ENCODE measurements at regions not wholly inside any gene's neighbourhood (a gene's known extent, or its start where the extent isn't known, plus 50 kb on each side); places are given as distances from the start of the nearest gene placed in this dataset.
A peak's percentile ranks its signal among the peaks of the same experiment; 100 is the strongest.

DNA sequence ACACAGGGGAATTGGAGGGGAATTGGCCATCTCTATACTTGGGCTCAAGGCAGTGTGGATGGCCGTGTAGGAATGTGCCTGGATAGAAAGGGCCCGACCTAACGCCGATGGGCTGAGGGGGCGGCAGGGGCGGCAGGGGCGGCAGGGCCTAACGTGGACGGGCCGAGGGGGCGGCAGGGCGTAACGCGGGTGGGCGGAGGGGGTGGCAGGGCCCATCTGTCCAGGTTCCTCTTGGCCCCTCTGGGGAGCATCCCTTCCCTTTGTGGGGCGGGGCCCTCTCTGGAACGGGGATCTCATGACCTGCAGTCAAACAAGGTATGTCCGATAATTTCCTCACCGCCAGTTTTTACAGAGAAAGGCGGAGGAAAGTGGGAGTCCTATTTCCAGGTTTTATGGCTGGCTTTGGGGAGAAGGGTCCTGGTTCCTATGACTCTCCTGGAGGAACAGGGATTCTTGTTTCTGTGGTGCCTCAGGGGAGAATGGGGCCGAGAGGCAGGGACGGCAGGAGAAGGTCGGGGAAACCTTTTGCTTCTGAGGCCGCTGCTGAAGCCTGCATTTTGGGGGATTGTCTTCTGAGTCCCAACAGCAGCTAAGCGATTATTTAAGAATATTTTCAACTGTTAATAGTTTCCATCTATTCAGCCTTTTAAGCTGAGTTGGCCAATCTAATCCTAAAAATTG, 100.8 kb upstream of the FRMD1 start:
- Histone ChIP-seq H3K27ac (ENCODE audit: low read length) (peak overlapping the region; percentile 85), H3K4me2 (ENCODE audit: low read depth, low read length) (peak overlapping the region; percentile 65), H3K9ac (ENCODE audit: low read length) (peak overlapping the region; percentile 70), H3K4me3 (ENCODE audit: low read length) (peak overlapping the region; percentile 53), H3K4me1 (ENCODE audit: low read length) (peaks cover 23% of the 10 kb centered on the region), H4K20me1 (ENCODE audit: insufficient read depth, low read length) (no peaks in the 10 kb centered on the region), H2AFZ (ENCODE audit: low read length) (peak overlapping the region; percentile 35; the same call in 1 of the 2 replicates), H3K79me2 (ENCODE audit: low read length) (no peaks in the 10 kb centered on the region), H3K36me3 (replicated peaks; ENCODE audit: insufficient read depth, low read length) (no peaks in the 10 kb centered on the region), H3K9me3 (replicated peaks; ENCODE audit: insufficient read depth, low read length) (no peaks in the 10 kb centered on the region), H3F3A (ENCODE audit: insufficient read depth, low read length) (peaks cover 3% of the 10 kb centered on the region; the same call in 1 of the 2 replicates), H3K27me3 (replicated peaks; ENCODE audit: insufficient read depth, low read length) (no peaks in the 10 kb centered on the region), H3K9me2 (replicated peaks; ENCODE audit: insufficient read depth, low read length) (no peaks in the 10 kb centered on the region)
- TF ChIP-seq, protein P1, sequence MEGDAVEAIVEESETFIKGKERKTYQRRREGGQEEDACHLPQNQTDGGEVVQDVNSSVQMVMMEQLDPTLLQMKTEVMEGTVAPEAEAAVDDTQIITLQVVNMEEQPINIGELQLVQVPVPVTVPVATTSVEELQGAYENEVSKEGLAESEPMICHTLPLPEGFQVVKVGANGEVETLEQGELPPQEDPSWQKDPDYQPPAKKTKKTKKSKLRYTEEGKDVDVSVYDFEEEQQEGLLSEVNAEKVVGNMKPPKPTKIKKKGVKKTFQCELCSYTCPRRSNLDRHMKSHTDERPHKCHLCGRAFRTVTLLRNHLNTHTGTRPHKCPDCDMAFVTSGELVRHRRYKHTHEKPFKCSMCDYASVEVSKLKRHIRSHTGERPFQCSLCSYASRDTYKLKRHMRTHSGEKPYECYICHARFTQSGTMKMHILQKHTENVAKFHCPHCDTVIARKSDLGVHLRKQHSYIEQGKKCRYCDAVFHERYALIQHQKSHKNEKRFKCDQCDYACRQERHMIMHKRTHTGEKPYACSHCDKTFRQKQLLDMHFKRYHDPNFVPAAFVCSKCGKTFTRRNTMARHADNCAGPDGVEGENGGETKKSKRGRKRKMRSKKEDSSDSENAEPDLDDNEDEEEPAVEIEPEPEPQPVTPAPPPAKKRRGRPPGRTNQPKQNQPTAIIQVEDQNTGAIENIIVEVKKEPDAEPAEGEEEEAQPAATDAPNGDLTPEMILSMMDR (IDR thresholded peaks at IDR 0.05; ENCODE audit: low read length) = no peak
- TF ChIP-seq EZH2phosphoT487 (IDR thresholded peaks at IDR 0.05; ENCODE audit: low read length) (no peak), EZH2 (optimal IDR thresholded peaks at IDR 0.05; ENCODE audit: low read depth, low read length) (no peak)
- DNase-seq = peak; percentile 6

DNA sequence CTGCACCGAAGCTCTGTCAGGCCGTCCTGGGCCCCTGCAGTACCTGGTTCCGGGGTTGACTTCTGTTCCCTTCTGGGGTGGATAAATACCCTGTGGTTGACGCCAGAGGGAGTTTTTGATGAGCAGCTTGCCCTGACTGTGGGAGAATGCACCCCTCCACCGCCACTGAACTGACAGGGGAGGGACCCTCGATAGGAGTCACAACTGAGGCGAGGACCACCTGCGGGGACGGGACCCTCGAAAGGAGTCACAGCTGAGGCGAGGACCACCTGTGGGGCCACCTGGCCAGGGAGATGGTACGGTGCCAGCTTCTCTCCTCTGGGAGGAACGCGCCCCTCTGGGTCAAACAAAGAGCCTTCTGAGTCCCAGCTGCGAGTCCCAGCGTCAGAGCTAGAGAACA, 100.1 kb upstream of the FRMD1 start:
- Histone ChIP-seq H3K27ac (ENCODE audit: low read length) (peak overlapping the region; percentile 85; the same call in 1 of the 2 replicates), H3F3A (ENCODE audit: insufficient read depth, low read length) (peaks cover 3% of the 10 kb centered on the region; the same call in 1 of the 2 replicates), H3K4me1 (ENCODE audit: low read length) (peaks cover 22% of the 10 kb centered on the region), H4K20me1 (ENCODE audit: insufficient read depth, low read length) (no peaks in the 10 kb centered on the region), H2AFZ (ENCODE audit: low read length) (peak overlapping the region; percentile 35; the same call in 1 of the 2 replicates), H3K9me2 (replicated peaks; ENCODE audit: insufficient read depth, low read length) (no peaks in the 10 kb centered on the region), H3K9ac (ENCODE audit: low read length) (peak overlapping the region; percentile 70), H3K4me2 (ENCODE audit: low read depth, low read length) (peak overlapping the region; percentile 65), H3K27me3 (replicated peaks; ENCODE audit: insufficient read depth, low read length) (no peaks in the 10 kb centered on the region), H3K4me3 (ENCODE audit: low read length) (peak overlapping the region; percentile 53; the same call in 1 of the 2 replicates), H3K79me2 (ENCODE audit: low read length) (no peaks in the 10 kb centered on the region), H3K36me3 (replicated peaks; ENCODE audit: insufficient read depth, low read length) (no peaks in the 10 kb centered on the region), H3K9me3 (replicated peaks; ENCODE audit: insufficient read depth, low read length) (no peaks in the 10 kb centered on the region)
- DNase-seq = peak; percentile 45
- TF ChIP-seq EZH2 (optimal IDR thresholded peaks at IDR 0.05; ENCODE audit: low read depth, low read length) = no peak
- TF ChIP-seq, protein P1 (IDR thresholded peaks at IDR 0.05; ENCODE audit: low read length) = peak; percentile 40
- TF ChIP-seq EZH2phosphoT487 (IDR thresholded peaks at IDR 0.05; ENCODE audit: low read length) = no peak

DNA sequence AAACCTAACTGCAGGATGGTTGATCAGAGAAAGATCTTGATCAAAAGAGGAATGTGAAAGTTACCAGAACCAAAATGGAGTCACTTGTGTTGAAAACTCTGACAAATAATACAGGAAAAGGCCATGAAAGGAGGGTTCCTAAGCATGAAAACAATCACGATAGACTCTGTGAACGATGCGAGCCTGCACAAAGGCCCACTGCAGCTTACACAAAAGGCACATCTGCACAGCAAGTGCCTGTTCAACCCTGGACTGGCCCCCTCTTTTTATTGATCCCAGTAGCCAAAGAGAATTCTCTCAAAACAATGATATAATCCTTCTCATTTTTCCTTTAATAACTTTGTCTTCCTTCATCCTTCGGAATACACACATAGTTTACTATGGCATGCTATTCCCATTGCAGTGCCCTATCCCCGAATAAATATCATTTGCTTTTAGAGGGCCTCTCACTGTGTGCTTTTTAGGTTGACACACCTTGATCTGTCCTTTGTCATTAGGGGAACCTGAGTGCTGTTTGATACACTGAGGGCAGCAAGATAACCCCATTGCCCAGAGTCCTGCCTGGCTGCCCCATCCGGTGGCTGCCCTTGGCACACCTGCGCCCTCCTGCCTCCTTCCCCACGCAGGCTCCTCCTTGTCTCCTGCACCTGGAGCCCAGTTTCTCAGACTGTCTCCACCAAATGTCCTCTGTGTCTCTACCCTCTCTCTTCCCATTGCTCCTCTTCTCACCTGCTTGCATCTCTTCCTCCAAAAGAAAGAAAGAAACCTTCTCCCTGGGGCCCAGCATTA, 98.3 kb upstream of the FRMD1 start:
- Histone ChIP-seq H3K4me2 (ENCODE audit: low read depth, low read length) (no peak overlapping the region), H3F3A (ENCODE audit: insufficient read depth, low read length) (0 out of 2 replicates have a peak, but pooled peaks cover 3% of the 10 kb centered on the region), H3K27ac (ENCODE audit: low read length) (no peak overlapping the region), H3K9me3 (replicated peaks; ENCODE audit: insufficient read depth, low read length) (no peaks in the 10 kb centered on the region), H3K9ac (ENCODE audit: low read length) (no peak overlapping the region), H3K79me2 (ENCODE audit: low read length) (no peaks in the 10 kb centered on the region), H3K36me3 (replicated peaks; ENCODE audit: insufficient read depth, low read length) (no peaks in the 10 kb centered on the region), H2AFZ (ENCODE audit: low read length) (no peak overlapping the region), H3K27me3 (replicated peaks; ENCODE audit: insufficient read depth, low read length) (no peaks in the 10 kb centered on the region), H4K20me1 (ENCODE audit: insufficient read depth, low read length) (no peaks in the 10 kb centered on the region), H3K4me3 (ENCODE audit: low read length) (no peak overlapping the region), H3K4me1 (ENCODE audit: low read length) (peaks cover 10% of the 10 kb centered on the region), H3K9me2 (replicated peaks; ENCODE audit: insufficient read depth, low read length) (no peaks in the 10 kb centered on the region)
- DNase-seq = no peak
- TF ChIP-seq EZH2phosphoT487 (IDR thresholded peaks at IDR 0.05; ENCODE audit: low read length) = no peak
